HG02973 (cell line): ENCODE measurements at regions not wholly inside any gene's neighbourhood (a gene's known extent, or its start where the extent isn't known, plus 50 kb on each side); places are given as distances from the start of the nearest gene placed in this dataset.
"Not testable (repeated sequence)": the region's sequence is repeated elsewhere in the genome, so short reads cannot be mapped to it uniquely, and the experiment has no call there.

ENCODE experiments used
- ATAC-seq: cut with Tn5 transposase; IDR thresholded peaks from one replicate; pipeline ENCODE4 v1.9.1; 2021; ENCODE audit warnings: moderate library complexity; ENCODE audit not compliant: unreplicated experiment

- not testable (repeated sequence) for ATAC-seq
Measured at GRCh38 chr17:45585794-45586650, 95.5 kb upstream of the PLEKHM1 start.

DNA sequence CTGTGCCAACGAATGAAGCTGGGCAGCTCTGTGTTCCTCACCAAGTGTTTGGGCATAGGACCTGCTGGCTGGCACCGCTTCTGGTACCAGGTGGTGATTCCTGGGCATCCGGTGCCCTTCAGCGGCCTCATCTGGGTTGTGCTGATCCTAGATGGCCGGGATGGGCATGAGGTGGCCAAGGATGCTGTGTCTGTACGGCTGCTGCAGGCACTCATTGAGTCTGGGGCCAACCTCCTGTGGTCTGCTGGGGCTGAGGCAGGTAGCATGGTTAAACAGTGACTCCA, 96.1 kb upstream of the PLEKHM1 start:
- ATAC-seq, result not testable (repeated sequence)

DNA sequence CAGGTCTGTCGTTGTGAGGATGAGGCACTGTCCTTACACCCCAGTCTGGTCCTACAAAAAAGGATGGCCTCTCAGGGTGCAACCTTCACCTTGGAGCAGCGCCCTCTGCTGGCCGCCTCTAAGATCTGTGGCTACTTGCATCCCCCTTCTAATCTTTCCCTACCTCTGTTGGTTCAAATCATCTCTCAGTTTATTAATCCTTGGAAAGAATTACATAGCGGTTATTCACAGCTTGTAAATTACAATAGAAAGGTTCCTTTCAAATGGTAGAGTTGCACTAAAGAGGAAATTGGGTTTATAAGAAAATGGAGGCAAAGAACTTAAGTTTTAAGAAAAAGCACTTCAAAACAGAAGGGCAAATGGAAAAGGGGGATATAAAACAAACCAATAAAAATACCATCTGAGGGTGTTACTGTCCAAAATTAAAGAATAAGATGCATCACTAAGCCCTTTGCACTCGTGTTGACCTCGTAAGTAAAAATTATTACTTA, 102.0 kb upstream of the PLEKHM1 start:
- ATAC-seq, result not testable (repeated sequence)

GRCh38 chr17:45596347-45596746, 105.8 kb upstream of the PLEKHM1 start:
- ATAC-seq, result not testable (repeated sequence)

DNA sequence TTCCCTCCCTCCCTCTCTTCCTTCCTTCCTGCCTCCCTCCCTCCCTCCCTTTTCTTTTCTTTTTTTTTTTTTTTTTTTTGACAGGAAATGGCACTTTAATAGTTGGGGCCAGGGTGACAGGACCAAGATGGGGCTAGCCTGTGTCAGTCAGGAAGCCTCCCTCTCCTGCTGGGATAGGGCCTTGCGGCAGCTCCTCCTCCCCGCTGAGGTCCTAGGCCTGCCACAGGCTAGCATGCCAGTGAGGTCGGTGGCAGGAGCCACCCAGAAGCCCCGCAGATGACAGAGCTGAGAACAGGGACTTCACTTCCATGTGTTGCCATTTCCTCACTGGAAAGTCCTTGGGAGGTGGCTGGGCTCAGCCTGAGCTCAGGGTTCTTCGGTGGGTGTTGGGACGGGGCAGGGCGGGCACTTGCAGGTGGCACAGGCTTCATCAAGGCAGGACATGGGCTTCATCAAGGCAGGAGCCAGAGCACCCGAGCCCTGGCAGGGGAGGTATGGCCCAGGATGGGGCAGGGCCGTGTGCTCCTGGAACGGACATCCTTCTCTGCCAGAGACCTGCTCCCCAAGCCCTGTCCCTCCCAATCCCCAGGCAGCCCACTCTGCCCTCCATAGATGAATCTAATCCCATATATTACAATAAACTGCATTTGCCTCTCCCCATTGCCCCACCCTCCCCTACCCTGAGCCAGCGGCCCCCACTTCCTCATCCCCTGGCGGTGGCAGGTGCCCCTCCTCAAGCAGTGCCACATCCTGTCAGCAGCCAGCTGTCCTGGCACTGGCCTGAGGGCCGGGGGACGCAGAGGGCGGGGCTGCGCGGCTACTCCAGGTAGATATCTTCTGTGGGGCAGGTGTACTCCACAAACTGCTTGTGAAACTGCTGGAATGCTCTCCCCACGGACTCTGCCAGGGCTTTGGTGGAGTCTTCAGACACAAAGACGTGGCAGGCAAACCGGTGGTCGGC, 109.8 kb upstream of the PLEKHM1 start:
- ATAC-seq, result not testable (repeated sequence)

DNA sequence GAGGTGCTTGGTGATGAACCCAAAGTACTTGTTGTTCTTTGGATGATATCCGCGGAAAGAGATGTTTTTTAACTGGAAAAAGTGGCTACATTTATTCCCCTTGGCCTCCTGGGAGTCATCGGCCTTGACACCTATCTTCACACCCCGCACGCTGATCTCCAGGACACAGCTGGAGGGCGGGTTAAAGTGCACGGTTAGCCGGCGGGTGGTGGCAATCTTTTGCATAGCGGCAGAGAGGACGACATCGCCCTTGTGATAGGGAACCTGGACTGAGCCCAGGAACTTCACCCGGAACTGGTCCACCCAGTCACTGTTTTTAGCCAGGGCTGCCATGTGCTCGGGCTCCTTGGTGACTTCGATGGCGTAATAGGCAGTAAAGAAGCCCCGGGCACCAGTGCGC, 110.5 kb upstream of the PLEKHM1 start:
- ATAC-seq, result not testable (repeated sequence)

DNA sequence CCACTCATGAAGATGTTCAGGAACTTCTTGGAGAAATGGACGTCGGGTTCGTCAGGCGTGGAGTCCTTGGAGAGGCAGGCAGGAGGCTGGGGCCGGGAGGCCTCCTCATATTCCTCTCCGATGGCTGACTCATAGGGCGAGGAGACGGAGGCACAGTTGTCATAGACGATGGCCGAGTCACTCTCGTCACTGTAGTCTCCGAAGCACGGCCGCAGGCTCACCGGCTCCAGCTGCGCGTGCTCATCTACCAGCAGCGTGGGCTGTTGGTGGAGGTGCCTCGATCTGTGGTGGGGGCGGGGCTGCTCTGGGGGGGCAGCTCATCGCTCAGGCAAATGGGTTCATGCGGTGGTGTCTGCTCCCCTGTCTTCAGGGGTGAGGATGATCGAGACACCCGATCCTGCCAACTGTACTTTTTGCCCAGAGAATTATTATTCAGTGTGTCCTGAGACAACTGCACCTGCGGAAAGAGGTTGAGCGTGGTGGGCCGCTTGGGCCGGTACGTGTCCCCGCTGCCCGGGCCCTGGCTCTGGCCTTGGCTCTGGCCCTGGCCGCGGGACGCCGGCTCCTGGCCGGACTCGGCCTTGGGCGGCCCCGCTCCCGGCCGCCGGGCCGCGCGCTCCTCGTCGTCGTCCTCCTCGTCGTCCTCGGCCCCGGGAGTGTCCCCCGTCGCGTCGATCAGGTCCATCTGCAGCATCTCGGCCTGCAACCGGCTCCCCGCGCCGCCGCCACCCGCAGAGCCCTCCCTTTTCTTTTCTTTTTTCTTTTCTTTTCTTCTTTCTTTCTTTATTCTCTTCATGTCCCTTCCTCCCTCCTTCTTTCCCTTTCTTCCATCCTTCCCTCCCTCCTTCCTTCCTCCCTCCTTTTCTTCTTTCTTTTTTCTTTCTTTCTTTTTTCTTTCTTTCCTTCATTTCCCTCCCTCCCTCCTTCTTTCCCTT, 111.4 kb upstream of the PLEKHM1 start:
- ATAC-seq, result not testable (repeated sequence)

- ATAC-seq, result not testable (repeated sequence)
Measured at GRCh38 chr17:45605751-45606150, 115.2 kb upstream of the PLEKHM1 start.

- peak; percentile 97 for ATAC-seq
Measured at GRCh38 chr17:45619984-45620405, 129.5 kb upstream of the PLEKHM1 start.

- peak; percentile 38 for ATAC-seq
Measured at GRCh38 chr17:45620468-45620867, 129.9 kb upstream of the PLEKHM1 start.

GRCh38 chr17:45621087-45621486, 130.6 kb upstream of the PLEKHM1 start:
- not testable (repeated sequence) for ATAC-seq

DNA sequence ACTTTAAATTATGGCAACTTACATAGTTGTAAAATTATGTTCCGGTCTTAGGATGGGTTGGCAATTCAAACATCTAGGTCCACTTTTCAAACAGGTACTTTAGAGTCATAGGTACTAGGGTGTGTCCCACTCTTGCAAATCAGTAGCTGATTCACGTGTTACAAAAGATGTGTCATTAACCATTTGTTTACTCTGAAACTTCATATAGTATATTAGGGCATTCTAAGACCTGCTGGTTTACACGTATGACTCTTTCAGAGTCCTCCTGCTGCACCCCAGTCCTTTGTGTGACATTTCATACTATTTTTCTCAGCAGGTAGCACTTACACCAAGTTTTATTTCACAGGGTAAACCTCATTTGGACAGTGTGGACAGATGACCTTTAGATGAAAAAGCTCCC, 131.8 kb upstream of the PLEKHM1 start:
- ATAC-seq, result not testable (repeated sequence)

- ATAC-seq, result no peak
Measured at GRCh38 chr17:45628019-45628418, 137.5 kb upstream of the PLEKHM1 start.

- no peak for ATAC-seq
Measured at GRCh38 chr17:45631941-45632340, 141.4 kb upstream of the PLEKHM1 start.

- ATAC-seq, result no peak
Measured at GRCh38 chr17:45639297-45639849, 144.7 kb upstream of the CRHR1 start.

GRCh38 chr17:45640141-45640850, 143.8 kb upstream of the CRHR1 start:
- no peak for ATAC-seq

DNA sequence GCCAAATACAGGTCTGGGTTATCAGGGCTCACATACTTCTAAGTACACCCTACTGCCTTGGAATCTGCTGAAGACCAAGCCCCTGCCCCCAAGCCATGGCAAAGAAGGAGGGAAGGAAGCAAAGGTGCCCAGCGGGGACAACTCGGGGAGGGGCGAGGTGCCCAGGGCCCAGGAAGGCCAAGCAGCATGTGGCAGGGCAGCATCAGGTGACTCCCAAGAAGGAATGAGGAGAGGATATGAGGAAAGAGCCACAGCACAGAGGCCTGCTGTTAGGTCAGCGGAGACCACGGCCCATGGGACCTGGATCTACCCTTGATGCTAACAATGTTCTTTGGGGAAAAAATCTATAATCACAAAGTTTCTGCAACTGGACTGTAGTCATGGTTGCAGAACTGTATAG, 142.6 kb upstream of the CRHR1 start:
- no peak for ATAC-seq

DNA sequence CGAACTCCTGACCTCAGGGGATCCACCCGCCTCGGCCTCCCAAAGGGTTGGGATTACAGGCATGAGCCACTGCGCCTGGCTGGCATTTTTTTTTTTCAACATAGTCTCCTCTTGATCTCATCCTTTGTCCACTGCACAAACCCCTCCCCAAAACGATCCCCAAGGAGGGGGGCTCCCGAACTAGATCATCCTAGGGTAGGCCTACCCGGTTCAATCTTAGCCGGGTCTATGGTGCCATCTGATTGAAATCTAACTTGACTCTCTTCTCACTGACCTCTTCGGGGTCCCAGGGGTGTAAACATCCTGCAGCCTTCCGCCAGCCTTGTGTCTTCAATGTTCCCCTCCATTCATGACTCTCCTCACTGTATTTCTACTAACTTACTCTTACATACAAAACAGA, 140.5 kb upstream of the CRHR1 start:
- no peak for ATAC-seq

- not testable (repeated sequence) for ATAC-seq
Measured at GRCh38 chr17:45644637-45645036, 139.5 kb upstream of the CRHR1 start.

DNA sequence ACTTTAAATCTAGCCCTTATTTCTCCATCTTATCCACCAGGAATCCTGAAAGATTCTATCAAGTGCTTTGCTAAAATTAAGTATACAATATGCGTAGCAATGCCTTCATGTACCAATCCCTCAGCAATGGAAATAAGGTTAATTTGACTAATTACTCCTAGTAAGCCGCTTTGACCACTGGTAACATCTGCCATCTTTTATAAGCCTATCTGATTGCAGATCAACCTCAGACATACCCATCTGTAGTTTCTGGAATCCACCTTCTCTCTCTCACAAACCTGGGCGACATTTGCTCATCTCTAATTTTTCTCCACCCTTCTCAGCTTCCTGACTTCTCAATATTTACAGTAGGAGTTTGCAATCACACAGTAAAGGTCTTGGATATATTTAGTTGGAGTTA, 138.8 kb upstream of the CRHR1 start:
- no peak for ATAC-seq
